ENCODE measurements at regions not wholly inside any gene's neighbourhood (a gene's known extent, or its start where the extent isn't known, plus 50 kb on each side); places are given as distances from the start of the nearest gene placed in this dataset.
"Not testable (repeated sequence)": the region's sequence is repeated elsewhere in the genome, so short reads cannot be mapped to it uniquely, and the experiment has no call there.

GRCh38 chr3:197411899-197412298, 113.5 kb upstream of the DLG1 start:
- CTCF ChIA-PET (ENCODE audit: partially characterized antibody); H3K27me3 ChIP-seq (replicated peaks in 1 of 4; ENCODE audit: control insufficient read depth in 3 of 4, extremely low read depth in 1 of 4, insufficient read depth in 3 of 4, low read length in 3 of 4); POLR2A ChIA-PET (ENCODE audit: partially characterized antibody); H3K27ac ChIP-seq (ENCODE audit: low read depth, low read length); H2AK5ac ChIP-seq (ENCODE audit: low read depth, low read length); H3K4me1 ChIP-seq (replicated peaks in 1 of 4; ENCODE audit: control insufficient read depth in 3 of 4, insufficient read depth in 4 of 4, low read length in 3 of 4); H3K23me2 ChIP-seq (ENCODE audit: low read depth, low read length); H4K20me1 ChIP-seq (replicated peaks in 1 of 2; ENCODE audit: control insufficient read depth in 1 of 2, insufficient read depth in 2 of 2, low read length in 2 of 2); H2BK12ac ChIP-seq (ENCODE audit: low read depth, low read length); H2BK15ac ChIP-seq (ENCODE audit: low read length); H3K18ac ChIP-seq (ENCODE audit: extremely low read depth, low read length); H3K79me2 ChIP-seq (ENCODE audit: control insufficient read depth in 1 of 2, insufficient read depth in 2 of 2, low read length in 2 of 2); H3K4me2 ChIP-seq (ENCODE audit: insufficient read depth in 1 of 2, low read depth in 2 of 2, low read length in 2 of 2); H3K14ac ChIP-seq (ENCODE audit: insufficient read length); H3K9ac ChIP-seq (replicated peaks in 1 of 4; ENCODE audit: extremely low read depth in 1 of 4, low read depth in 3 of 4, low read length in 3 of 4); H2BK20ac ChIP-seq (ENCODE audit: low read length); H4K8ac ChIP-seq (ENCODE audit: extremely low read depth, insufficient read depth, low read length); H3K36me3 ChIP-seq (ENCODE audit: control insufficient read depth in 2 of 4, insufficient read depth in 4 of 4, low read length in 3 of 4); H2AFZ ChIP-seq (ENCODE audit: low read length); H3K23ac ChIP-seq (ENCODE audit: insufficient read length); H4K91ac ChIP-seq (replicated peaks; ENCODE audit: insufficient read length, low read length); H3K56ac ChIP-seq (replicated peaks; ENCODE audit: insufficient read length, low read depth, low read length); H2BK5ac ChIP-seq (ENCODE audit: low read depth, low read length); DNase-seq (ENCODE audit: low read depth in 1 of 2, low spot score in 2 of 2); H4K5ac ChIP-seq (ENCODE audit: insufficient read length, low read depth, low read length); H3K4me3 ChIP-seq (ENCODE audit: extremely low read depth in 1 of 4, insufficient read depth in 2 of 4, low read depth in 3 of 4, low read length in 4 of 4); H2BK120ac ChIP-seq (replicated peaks; ENCODE audit: low read depth, low read length); FAIRE-seq; H3K79me1 ChIP-seq (ENCODE audit: low read depth, low read length); H3K4ac ChIP-seq (replicated peaks; ENCODE audit: insufficient read length, low read depth, low read length): not testable (repeated sequence)
- peaks cover 12 to 23% of the 10 kb centered on the region in 2 experiments for H3K9me3 ChIP-seq (ENCODE audit: insufficient read depth in 2 of 2, low read depth in 1 of 2, low read length in 1 of 2)
- 89% methylated on average over 1 of the region's 2 CpGs; no CpG with 5 or more reads in 1 of the 2 experiments for WGBS, 2 experiments (ENCODE audit: extremely low coverage in 1 of 2, insufficient coverage in 1 of 2, insufficient read length in 1 of 2, insufficient replicate concordance in 2 of 2, low coverage in 1 of 2, low lambda C conversion rate in 2 of 2, missing lambda C conversion rate in 1 of 2)

- H2BK15ac ChIP-seq (ENCODE audit: low read length); H4K20me1 ChIP-seq (replicated peaks in 1 of 2; ENCODE audit: control insufficient read depth in 1 of 2, insufficient read depth in 2 of 2, low read length in 2 of 2); H2AFZ ChIP-seq (ENCODE audit: low read length); H3K4ac ChIP-seq (replicated peaks; ENCODE audit: insufficient read length, low read depth, low read length); H4K5ac ChIP-seq (ENCODE audit: insufficient read length, low read depth, low read length); H3K27me3 ChIP-seq (replicated peaks in 1 of 4; ENCODE audit: control insufficient read depth in 3 of 4, extremely low read depth in 1 of 4, insufficient read depth in 3 of 4, low read length in 3 of 4); H2AK5ac ChIP-seq (ENCODE audit: low read depth, low read length); H3K79me2 ChIP-seq (ENCODE audit: control insufficient read depth in 1 of 2, insufficient read depth in 2 of 2, low read length in 2 of 2); H3K56ac ChIP-seq (replicated peaks; ENCODE audit: insufficient read length, low read depth, low read length); H3K27ac ChIP-seq (ENCODE audit: low read depth, low read length); POLR2A ChIA-PET (ENCODE audit: partially characterized antibody); H2BK120ac ChIP-seq (replicated peaks; ENCODE audit: low read depth, low read length); CTCF ChIA-PET (ENCODE audit: partially characterized antibody); H2BK12ac ChIP-seq (ENCODE audit: low read depth, low read length); H3K9ac ChIP-seq (replicated peaks in 1 of 4; ENCODE audit: extremely low read depth in 1 of 4, low read depth in 3 of 4, low read length in 3 of 4); H3K4me3 ChIP-seq (ENCODE audit: extremely low read depth in 1 of 4, insufficient read depth in 2 of 4, low read depth in 3 of 4, low read length in 4 of 4); H3K14ac ChIP-seq (ENCODE audit: insufficient read length); H3K36me3 ChIP-seq (ENCODE audit: control insufficient read depth in 2 of 4, insufficient read depth in 4 of 4, low read length in 3 of 4); H2BK20ac ChIP-seq (ENCODE audit: low read length); H3K79me1 ChIP-seq (ENCODE audit: low read depth, low read length); DNase-seq (ENCODE audit: low read depth in 1 of 2, low spot score in 2 of 2); H3K4me2 ChIP-seq (ENCODE audit: insufficient read depth in 1 of 2, low read depth in 2 of 2, low read length in 2 of 2); H3K23me2 ChIP-seq (ENCODE audit: low read depth, low read length); H3K23ac ChIP-seq (ENCODE audit: insufficient read length); H3K18ac ChIP-seq (ENCODE audit: extremely low read depth, low read length); H4K91ac ChIP-seq (replicated peaks; ENCODE audit: insufficient read length, low read length); H4K8ac ChIP-seq (ENCODE audit: extremely low read depth, insufficient read depth, low read length); H2BK5ac ChIP-seq (ENCODE audit: low read depth, low read length); FAIRE-seq; H3K4me1 ChIP-seq (replicated peaks in 1 of 4; ENCODE audit: control insufficient read depth in 3 of 4, insufficient read depth in 4 of 4, low read length in 3 of 4): not testable (repeated sequence)
- peaks cover 12 to 23% of the 10 kb centered on the region in 2 experiments for H3K9me3 ChIP-seq (ENCODE audit: insufficient read depth in 2 of 2, low read depth in 1 of 2, low read length in 1 of 2)
- WGBS, 2 experiments (ENCODE audit: extremely low coverage in 1 of 2, insufficient coverage in 1 of 2, insufficient read length in 1 of 2, insufficient replicate concordance in 2 of 2, low coverage in 1 of 2, low lambda C conversion rate in 2 of 2, missing lambda C conversion rate in 1 of 2), result 94% methylated on average over 11 of the region's 11 CpGs; no CpG with 5 or more reads in 1 of the 2 experiments
These were observed 111.8 kb upstream of the DLG1 start for GRCh38 chr3:197410170-197410569.

All from H1 (cell line).